GM23338 (cell line): ENCODE measurements at regions not wholly inside any gene's neighbourhood (a gene's known extent, or its start where the extent isn't known, plus 50 kb on each side); places are given as distances from the start of the nearest gene placed in this dataset.

ENCODE experiments used
- ATAC-seq: fragments of 200-7000 bp; cut with Tn5 transposase; 3 replicates; pipeline ENCODE4 v1.9.1; 2020
- DNase-seq: peaks from one replicate; pipeline ENCODE4 v3.0.0-alpha.2; 2015; ENCODE audit warnings: low spot score
- H2AFZ ChIP-seq: fragments of 200-600 bp; sonication (generic); 2 replicates; pipeline ENCODE4 v1.8.0; 2016; ENCODE audit warnings: antibody characterized with exemption, mild to moderate bottlenecking, moderate library complexity
- H3F3A ChIP-seq: fragments of 200-600 bp; sonication (generic); replicated peaks from 2 replicates; pipeline ENCODE4 v1.8.0; 2017; ENCODE audit warnings: antibody characterized with exemption, mixed run types, low read depth
- H3K27ac ChIP-seq: fragments of 200-600 bp; sonication (generic); 2 replicates; pipeline ENCODE4 v1.6.1; 2016; ENCODE audit warnings: low read depth
- H3K27me3 ChIP-seq: fragments of 200-600 bp; sonication (generic); 2 replicates; pipeline ENCODE4 v1.8.0; 2016; ENCODE audit warnings: mild to moderate bottlenecking, mixed run types, moderate library complexity; ENCODE audit not compliant: insufficient read depth
- H3K36me3 ChIP-seq: fragments of 200-600 bp; sonication (generic); 2 replicates; pipeline ENCODE4 v1.8.0; 2016; ENCODE audit warnings: mild to moderate bottlenecking; ENCODE audit not compliant: insufficient read depth
- H3K4me1 ChIP-seq: fragments of 200-600 bp; sonication (generic); 2 replicates; pipeline ENCODE4 v1.8.0; 2016; ENCODE audit warnings: mild to moderate bottlenecking, moderate library complexity; ENCODE audit not compliant: insufficient read depth
- H3K4me2 ChIP-seq: fragments of 200-600 bp; sonication (generic); 2 replicates; pipeline ENCODE4 v1.7.1; 2017; ENCODE audit warnings: mixed run types
- H3K4me3 ChIP-seq: fragments of 200-600 bp; sonication (generic); 2 replicates; pipeline ENCODE4 v1.6.1; 2016; ENCODE audit warnings: mixed run types
- H3K79me2 ChIP-seq: fragments of 200-600 bp; sonication (generic); replicated peaks from 2 replicates; pipeline ENCODE4 v1.8.0; 2017; ENCODE audit warnings: mild to moderate bottlenecking; ENCODE audit not compliant: insufficient read depth
- H3K9me2 ChIP-seq: fragments of 200-600 bp; sonication (generic); 2 replicates; pipeline ENCODE4 v1.8.0; 2017; ENCODE audit not compliant: insufficient read depth
- H4K20me1 ChIP-seq: fragments of 200-600 bp; sonication (generic); replicated peaks from 2 replicates; pipeline ENCODE4 v1.8.0; 2017; ENCODE audit warnings: mild to moderate bottlenecking; ENCODE audit not compliant: insufficient read depth
- H3K27ac Mint-ChIP-seq: 2 replicates; pipeline ENCODE4 v1.8.0; 2020; ENCODE audit warnings: inconsistent platforms, mild to moderate bottlenecking, moderate library complexity, mixed read lengths
- H3K27me3 Mint-ChIP-seq: 3 replicates; pipeline ENCODE4 v1.8.0; 2022; ENCODE audit warnings: low read depth, mild to moderate bottlenecking, moderate library complexity, mixed read lengths, inconsistent platforms; ENCODE audit not compliant: insufficient read depth, poor library complexity
- H3K36me3 Mint-ChIP-seq: 3 replicates; pipeline ENCODE4 v1.8.0; 2021; ENCODE audit warnings: low read depth, mild to moderate bottlenecking, inconsistent platforms, moderate library complexity, mixed read lengths
- H3K4me1 Mint-ChIP-seq: 3 replicates; pipeline ENCODE4 v1.8.0; 2020; ENCODE audit warnings: mild to moderate bottlenecking, inconsistent platforms, mixed read lengths
- H3K4me3 Mint-ChIP-seq: 3 replicates; pipeline ENCODE4 v1.8.0; 2021; ENCODE audit warnings: moderate library complexity, mild to moderate bottlenecking, inconsistent platforms, mixed read lengths
- H3K9me3 Mint-ChIP-seq: 3 replicates; pipeline ENCODE4 v1.8.0; 2020; ENCODE audit warnings: moderate library complexity, mild to moderate bottlenecking, inconsistent platforms, mixed read lengths
- CREB1 ChIP-seq: fragments of 250-450 bp; sonication (Bioruptor Pico); IDR thresholded peaks from 2 replicates; pipeline ENCODE4 v1.5.0; 2020; ENCODE audit warnings: low read depth, mild to moderate bottlenecking, moderate library complexity
- ETS1 ChIP-seq: IDR thresholded peaks from 2 replicates; pipeline ENCODE4 v1.6.1; 2016; ENCODE audit warnings: antibody characterized with exemption
- EZH2 ChIP-seq: fragments of 200-600 bp; sonication (generic); IDR thresholded peaks from one replicate; pipeline ENCODE4 v1.8.0; 2017; ENCODE audit warnings: antibody characterized with exemption, mild to moderate bottlenecking, low read depth; ENCODE audit not compliant: unreplicated experiment
- JUNB ChIP-seq: IDR thresholded peaks from one replicate; pipeline ENCODE4 v1.6.1; 2016; ENCODE audit warnings: antibody characterized with exemption; ENCODE audit not compliant: unreplicated experiment
- NANOG ChIP-seq: IDR thresholded peaks from 2 replicates; pipeline ENCODE4 v1.6.1; 2016; ENCODE audit warnings: antibody characterized with exemption, borderline replicate concordance
- POLR2AphosphoS5 ChIP-seq: IDR thresholded peaks from 2 replicates; pipeline ENCODE4 v1.6.1; 2016; ENCODE audit warnings: antibody characterized with exemption, low read depth
- STAT1 ChIP-seq: IDR thresholded peaks from one replicate; pipeline ENCODE4 v1.6.1; 2016; ENCODE audit warnings: antibody characterized with exemption; ENCODE audit not compliant: unreplicated experiment
- ZNF114 ChIP-seq: fragments of 250-450 bp; sonication (Bioruptor Pico); IDR thresholded peaks from 2 replicates; pipeline ENCODE4 v1.5.0; 2020; ENCODE audit warnings: mild to moderate bottlenecking, moderate library complexity
- ZNF331 ChIP-seq: fragments of 250-450 bp; sonication (Bioruptor Pico); IDR thresholded peaks from 2 replicates; pipeline ENCODE4 v1.5.0; 2020; ENCODE audit warnings: low read depth, mild to moderate bottlenecking, moderate library complexity
- ZNF462 ChIP-seq: fragments of 250-450 bp; sonication (Bioruptor Pico); IDR thresholded peaks from 2 replicates; pipeline ENCODE4 v1.5.0; 2020; ENCODE audit warnings: mild to moderate bottlenecking, moderate library complexity

- Mint-ChIP-seq H3K36me3 (no peaks in the 10 kb centered on the region), H3K4me1 (no peaks in the 10 kb centered on the region), H3K9me3 (no peaks in the 10 kb centered on the region), H3K4me3 (no peak overlapping the region), H3K27me3 (peaks cover 4% of the 10 kb centered on the region), H3K27ac (no peak overlapping the region)
- Histone ChIP-seq H3K36me3 (no peaks in the 10 kb centered on the region), H3K27me3 (no peaks in the 10 kb centered on the region), H3K4me2 (no peak overlapping the region), H3K4me1 (no peaks in the 10 kb centered on the region), H3F3A (no peaks in the 10 kb centered on the region), H3K9me2 (no peaks in the 10 kb centered on the region), H3K4me3 (no peak overlapping the region), H2AFZ (no peak overlapping the region), H4K20me1 (no peaks in the 10 kb centered on the region), H3K27ac (no peak overlapping the region), H3K79me2 (no peaks in the 10 kb centered on the region)
- TF ChIP-seq EZH2: no peak
- no peak for TF ChIP-seq NANOG
- TF ChIP-seq JUNB: no peak
- no peak for TF ChIP-seq POLR2AphosphoS5
- no peak for TF ChIP-seq ETS1
- no peak for TF ChIP-seq ZNF331 (CRISPR knock-in tag)
- no peak for TF ChIP-seq ZNF462
- no peak for TF ChIP-seq STAT1
- TF ChIP-seq CREB1 (CRISPR knock-in tag): no peak
- no peak for TF ChIP-seq ZNF114 (CRISPR knock-in tag)
- ATAC-seq (no peak), DNase-seq (no peak)
Observed at GRCh38 chrX:104372547-104372946, 117.8 kb upstream of the ESX1 start.
